Activated T-helper 1 cell treated with anti-CD3 and anti-CD28 coated beads, Interleukin-12 subunit alpha, Interleukin-12 subunit beta, Interleukin-2, Interleukin-4 antibody, amounts not matched to agents 30 ng/mL and 10 ng/mL and 1 ng/mL, durations not matched to agents 14 hours and 24 hours and 36 hours (primary cell): ENCODE measurements at regions not wholly inside any gene's neighbourhood (a gene's known extent, or its start where the extent isn't known, plus 50 kb on each side); places are given as distances from the start of the nearest gene placed in this dataset.
"Not testable (repeated sequence)": the region's sequence is repeated elsewhere in the genome, so short reads cannot be mapped to it uniquely, and the experiment has no call there.

Source experiments
- DNase-seq: peaks from one replicate; pipeline ENCODE4 v3.0.0; 2021; ENCODE audit warnings: low spot score
- H3K27ac Mint-ChIP-seq: one replicate; pipeline ENCODE4 v1.8.0; 2021; ENCODE audit warnings: mild to moderate bottlenecking, mixed read lengths
- H3K27me3 Mint-ChIP-seq: one replicate; pipeline ENCODE4 v1.8.0; 2022; ENCODE audit warnings: mild to moderate bottlenecking, moderate library complexity, mixed read lengths; ENCODE audit not compliant: insufficient read depth
- H3K36me3 Mint-ChIP-seq: one replicate; pipeline ENCODE4 v1.8.0; 2021; ENCODE audit warnings: low read depth, mixed read lengths
- H3K4me1 Mint-ChIP-seq: one replicate; pipeline ENCODE4 v1.8.0; 2021; ENCODE audit warnings: low read depth, mixed read lengths
- H3K4me3 Mint-ChIP-seq: one replicate; pipeline ENCODE4 v1.8.0; 2021; ENCODE audit warnings: mild to moderate bottlenecking, moderate library complexity, mixed read lengths
- H3K9me3 Mint-ChIP-seq: one replicate; pipeline ENCODE4 v1.8.0; 2021; ENCODE audit warnings: mixed read lengths
- intact Hi-C: fragments of 100-400 bp; cut with micrococcal nuclease; formaldehyde crosslinking; loops from one replicate; pipeline ENCODE4 v1.15.1; 2024

DNA sequence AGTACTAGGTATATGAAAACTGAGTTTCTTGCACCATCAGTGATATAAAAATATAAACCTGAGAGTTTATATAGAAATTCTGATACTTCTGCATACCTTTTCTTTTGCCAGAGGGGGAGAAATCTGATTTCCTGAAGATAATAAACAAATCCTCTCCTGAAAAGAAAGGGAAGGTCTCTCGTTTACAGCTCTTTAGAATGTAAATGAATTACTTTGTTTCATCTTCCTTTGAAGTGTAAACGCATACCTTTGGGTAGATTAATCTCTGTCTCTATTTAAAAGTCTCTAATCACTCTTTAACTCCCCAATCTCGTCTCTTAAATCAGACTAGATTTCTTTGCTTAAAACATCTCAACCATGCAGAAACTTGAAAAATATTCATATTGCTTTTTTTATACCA is 1092.9 kb downstream of the SLITRK5 start:
- no peaks in the 10 kb centered on the region for H3K9me3 Mint-ChIP-seq
- intact Hi-C loops = no loop called here
- H3K36me3 Mint-ChIP-seq = no peaks in the 10 kb centered on the region

GRCh38 chr13:88800505-88800904 is 1129.3 kb downstream of the SLITRK5 start:
- no peak overlapping the region for H3K4me3 Mint-ChIP-seq
- peaks cover 10% of the 10 kb centered on the region for H3K9me3 Mint-ChIP-seq
- no peaks in the 10 kb centered on the region for H3K27me3 Mint-ChIP-seq
- no peaks in the 10 kb centered on the region for H3K36me3 Mint-ChIP-seq
- intact Hi-C loops = no loop called here
- H3K27ac Mint-ChIP-seq = no peak overlapping the region
- no peaks in the 10 kb centered on the region for H3K4me1 Mint-ChIP-seq
- no peak for DNase-seq

More for the DNA sequence above, 1092.9 kb downstream of the SLITRK5 start:
- Mint-ChIP-seq H3K27me3 (no peaks in the 10 kb centered on the region), H3K27ac (no peak overlapping the region), H3K4me3 (no peak overlapping the region), H3K4me1 (no peaks in the 10 kb centered on the region)
- DNase-seq = no peak

DNA sequence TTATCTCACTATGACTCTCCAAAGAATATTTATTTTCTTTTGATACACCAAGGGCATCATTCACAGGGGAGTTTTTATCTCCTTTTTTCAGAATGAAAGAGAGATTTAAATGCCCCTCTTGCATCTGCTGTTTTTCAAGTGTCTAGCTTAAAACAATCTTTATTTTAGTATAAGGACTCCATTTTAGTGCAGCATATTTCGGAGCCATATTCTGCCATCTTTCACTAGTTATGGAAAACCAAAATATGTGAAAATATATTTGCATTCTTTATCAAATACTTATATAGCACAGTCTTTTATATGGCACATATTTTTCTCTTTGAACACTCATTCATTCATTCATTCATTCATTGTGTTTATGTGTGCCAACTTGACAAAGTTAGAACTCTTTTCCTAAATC is 1130.2 kb downstream of the SLITRK5 start:
- no peak overlapping the region for H3K4me3 Mint-ChIP-seq
- intact Hi-C loops = no loop called here
- no peak overlapping the region for H3K27ac Mint-ChIP-seq
- H3K36me3 Mint-ChIP-seq = no peaks in the 10 kb centered on the region
- no peak for DNase-seq
- no peaks in the 10 kb centered on the region for H3K4me1 Mint-ChIP-seq
- peaks cover 10% of the 10 kb centered on the region for H3K9me3 Mint-ChIP-seq
- H3K27me3 Mint-ChIP-seq = no peaks in the 10 kb centered on the region

GRCh38 chr13:88802886-88803285 is 1131.7 kb downstream of the SLITRK5 start:
- intact Hi-C loops = no loop called here
- H3K27ac Mint-ChIP-seq = no peak overlapping the region
- no peaks in the 10 kb centered on the region for H3K36me3 Mint-ChIP-seq
- H3K4me1 Mint-ChIP-seq = no peaks in the 10 kb centered on the region
- peaks cover 8% of the 10 kb centered on the region for H3K9me3 Mint-ChIP-seq
- H3K27me3 Mint-ChIP-seq = no peaks in the 10 kb centered on the region
- DNase-seq = no peak
- H3K4me3 Mint-ChIP-seq = no peak overlapping the region

- DNase-seq = no peak
- Mint-ChIP-seq H3K36me3 (no peaks in the 10 kb centered on the region), H3K9me3 (peaks cover 7% of the 10 kb centered on the region), H3K27ac (no peak overlapping the region), H3K4me3 (no peak overlapping the region), H3K27me3 (no peaks in the 10 kb centered on the region), H3K4me1 (no peaks in the 10 kb centered on the region)
- intact Hi-C loops = no loop called here
Observed at GRCh38 chr13:88806438-88806837, 1135.3 kb downstream of the SLITRK5 start.

DNA sequence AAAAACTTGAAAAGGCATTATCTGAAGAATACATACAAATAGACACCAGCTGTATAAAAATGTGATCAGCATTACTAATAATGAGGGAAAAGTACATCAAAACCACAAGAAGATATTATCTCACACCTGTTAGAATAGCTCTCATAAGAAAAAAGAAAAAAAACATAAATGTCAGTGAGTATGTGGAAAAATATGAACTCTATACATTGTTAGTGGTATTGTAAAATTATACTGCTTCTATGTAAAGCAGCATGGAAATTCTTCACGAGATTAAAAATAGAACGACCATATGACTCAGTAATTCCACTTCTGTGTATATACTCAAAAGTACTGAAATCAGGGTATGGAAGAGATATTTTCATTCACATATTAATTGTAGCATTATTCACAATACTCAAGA is 1146.4 kb downstream of the SLITRK5 start:
- Mint-ChIP-seq H3K9me3 (peaks cover 7% of the 10 kb centered on the region), H3K27me3 (no peaks in the 10 kb centered on the region), H3K4me1 (no peaks in the 10 kb centered on the region), H3K27ac (no peak overlapping the region), H3K36me3 (no peaks in the 10 kb centered on the region), H3K4me3 (no peak overlapping the region)
- DNase-seq = no peak
- intact Hi-C loops = no loop called here

DNA sequence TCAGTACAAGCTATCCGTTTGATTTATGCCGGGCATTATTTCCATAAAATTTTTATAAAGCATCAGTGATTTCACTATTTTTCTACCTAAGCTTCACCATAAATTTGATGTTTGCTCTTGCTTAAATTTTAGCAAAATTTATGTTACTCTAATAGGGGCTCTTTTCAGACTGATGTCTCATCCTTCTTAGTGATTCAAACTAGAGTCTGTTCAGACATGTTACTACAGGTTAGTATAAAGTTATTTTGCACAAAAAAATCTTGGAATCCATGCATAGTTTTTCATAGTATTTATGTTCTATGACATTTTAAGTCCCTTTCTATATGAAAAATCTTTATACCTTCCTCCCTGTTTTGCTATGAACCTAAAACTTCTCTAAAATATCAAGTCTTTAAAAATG is 1151.9 kb downstream of the SLITRK5 start:
- Mint-ChIP-seq H3K4me1 (no peaks in the 10 kb centered on the region), H3K9me3 (no peaks in the 10 kb centered on the region), H3K27me3 (no peaks in the 10 kb centered on the region), H3K27ac (no peak overlapping the region), H3K36me3 (no peaks in the 10 kb centered on the region), H3K4me3 (no peak overlapping the region)
- intact Hi-C loops = no loop called here
- DNase-seq = no peak

GRCh38 chr13:88824218-88824617 is 1153.0 kb downstream of the SLITRK5 start:
- no peak for DNase-seq
- H3K27me3 Mint-ChIP-seq = no peaks in the 10 kb centered on the region
- H3K9me3 Mint-ChIP-seq = peaks cover 3% of the 10 kb centered on the region
- H3K4me1 Mint-ChIP-seq = no peaks in the 10 kb centered on the region
- H3K27ac Mint-ChIP-seq = no peak overlapping the region
- no peaks in the 10 kb centered on the region for H3K36me3 Mint-ChIP-seq
- intact Hi-C loops = no loop called here
- H3K4me3 Mint-ChIP-seq = no peak overlapping the region

DNA sequence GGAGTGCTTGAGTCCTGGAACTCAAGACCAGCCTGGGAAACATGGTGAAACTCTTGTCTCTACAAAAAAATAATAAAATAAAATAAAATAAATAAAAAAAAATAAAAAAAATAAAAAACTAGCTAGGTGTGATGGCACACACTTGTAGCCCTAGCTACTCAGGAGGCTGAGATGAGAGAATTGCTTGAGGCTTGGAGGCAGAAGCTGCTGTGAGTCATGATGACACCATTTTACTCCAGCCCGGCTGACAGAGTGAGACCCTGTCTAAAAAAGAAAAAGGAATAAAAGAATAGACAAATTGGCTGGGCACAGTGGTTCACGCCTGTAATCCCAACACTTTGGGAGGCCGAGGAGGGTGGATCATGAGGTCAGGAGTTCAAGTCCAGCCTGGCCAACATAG is 1168.9 kb downstream of the SLITRK5 start:
- Mint-ChIP-seq H3K27ac (no peak overlapping the region), H3K36me3 (no peaks in the 10 kb centered on the region), H3K27me3 (no peaks in the 10 kb centered on the region), H3K4me3 (no peak overlapping the region), H3K9me3 (peaks cover 17% of the 10 kb centered on the region), H3K4me1 (no peaks in the 10 kb centered on the region)
- intact Hi-C loops = no loop called here
- no peak for DNase-seq

GRCh38 chr13:88852293-88852692 is 1181.1 kb downstream of the SLITRK5 start:
- H3K27ac Mint-ChIP-seq, H3K4me3 Mint-ChIP-seq, H3K9me3 Mint-ChIP-seq, H3K4me1 Mint-ChIP-seq, H3K27me3 Mint-ChIP-seq, H3K36me3 Mint-ChIP-seq, intact Hi-C loops, DNase-seq: not testable (repeated sequence)

- intact Hi-C loops = no loop called here
- no peak for DNase-seq
- Mint-ChIP-seq H3K4me3 (no peak overlapping the region), H3K4me1 (no peaks in the 10 kb centered on the region), H3K27ac (no peak overlapping the region), H3K9me3 (no peaks in the 10 kb centered on the region), H3K27me3 (no peaks in the 10 kb centered on the region), H3K36me3 (no peaks in the 10 kb centered on the region)
Observed at GRCh38 chr13:88857256-88857655, 1186.1 kb downstream of the SLITRK5 start.

- H3K27ac Mint-ChIP-seq = no peak overlapping the region
- no peaks in the 10 kb centered on the region for H3K4me1 Mint-ChIP-seq
- DNase-seq = no peak
- no peak overlapping the region for H3K4me3 Mint-ChIP-seq
- H3K27me3 Mint-ChIP-seq = no peaks in the 10 kb centered on the region
- intact Hi-C loops = no loop called here
- H3K9me3 Mint-ChIP-seq = peaks cover 7% of the 10 kb centered on the region
- H3K36me3 Mint-ChIP-seq = no peaks in the 10 kb centered on the region
Observed at GRCh38 chr13:88862095-88862620, 1191.0 kb downstream of the SLITRK5 start.

DNA sequence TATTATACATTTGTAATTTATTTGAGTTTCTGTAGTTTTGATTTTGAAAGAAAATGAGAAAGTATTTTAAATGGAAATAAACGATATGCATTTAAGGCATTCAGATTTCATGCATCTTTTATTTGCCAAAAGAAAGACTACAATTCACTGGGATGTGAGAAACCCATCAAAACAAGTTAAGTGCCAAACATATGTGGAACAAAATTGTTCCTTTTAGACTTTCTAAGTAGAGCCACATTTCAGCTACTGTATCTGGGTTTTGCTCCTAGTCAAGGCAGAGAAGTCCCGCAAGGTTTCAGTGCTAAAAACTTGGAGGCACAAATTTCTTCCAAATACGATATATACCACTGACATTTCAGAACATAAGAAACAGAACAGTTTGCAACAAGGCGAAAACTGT is 1191.9 kb downstream of the SLITRK5 start:
- Mint-ChIP-seq H3K9me3 (peaks cover 7% of the 10 kb centered on the region), H3K4me1 (no peaks in the 10 kb centered on the region), H3K27ac (no peak overlapping the region), H3K4me3 (no peak overlapping the region), H3K27me3 (no peaks in the 10 kb centered on the region), H3K36me3 (no peaks in the 10 kb centered on the region)
- intact Hi-C loops = no loop called here
- DNase-seq = no peak

DNA sequence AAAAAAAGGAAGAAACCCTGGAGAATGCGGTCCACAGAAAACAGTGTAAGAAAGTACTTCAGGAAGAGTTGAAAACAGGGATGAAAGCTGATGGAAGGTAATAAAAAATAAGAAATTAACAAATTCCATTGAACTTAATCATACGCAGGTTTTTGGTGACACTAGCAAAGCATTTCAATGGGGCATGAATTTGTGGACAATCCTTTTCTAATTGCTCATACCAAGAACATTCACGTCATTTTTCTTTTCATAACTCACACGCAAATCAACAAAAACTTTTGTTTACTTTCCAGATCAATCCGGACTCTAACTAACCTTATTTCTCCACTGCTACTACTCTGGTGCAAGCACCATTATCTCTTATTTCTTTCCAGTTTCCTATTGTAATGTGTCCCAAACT is 1195.0 kb downstream of the SLITRK5 start:
- H3K9me3 Mint-ChIP-seq = peaks cover 7% of the 10 kb centered on the region
- no peaks in the 10 kb centered on the region for H3K27me3 Mint-ChIP-seq
- no peaks in the 10 kb centered on the region for H3K36me3 Mint-ChIP-seq
- no peak overlapping the region for H3K4me3 Mint-ChIP-seq
- no peak for DNase-seq
- intact Hi-C loops = no loop called here
- no peaks in the 10 kb centered on the region for H3K4me1 Mint-ChIP-seq
- no peak overlapping the region for H3K27ac Mint-ChIP-seq
